Testis (tissue), 2 donors: ENCODE measurements at regions not wholly inside any gene's neighbourhood (a gene's known extent, or its start where the extent isn't known, plus 50 kb on each side); places are given as distances from the start of the nearest gene placed in this dataset.

ENCODE experiments used
- DNase-seq: peaks from one replicate; pipeline ENCODE4 v3.0.0-alpha.2; 2019
- H3K27ac ChIP-seq, 2 donors: fragments of 200-600 bp; sonication (generic); one replicate each; pipeline ENCODE4 v1.5.1; 2019
- H3K27me3 ChIP-seq: fragments of 200-600 bp; sonication (generic); one replicate; pipeline ENCODE4 v1.5.1; 2019
- H3K36me3 ChIP-seq: fragments of 200-600 bp; sonication (generic); one replicate; pipeline ENCODE4 v1.5.1; 2017; ENCODE audit warnings: low read depth; ENCODE audit errors: missing control alignments
- H3K4me1 ChIP-seq: fragments of 200-600 bp; sonication (generic); one replicate; pipeline ENCODE4 v1.5.1; 2019
- H3K4me3 ChIP-seq, 2 donors: fragments of 200-600 bp; sonication (generic); one replicate each; pipeline ENCODE4 v1.5.1; 2017 to 2019
- H3K9me3 ChIP-seq: fragments of 200-600 bp; sonication (generic); one replicate; pipeline ENCODE4 v1.5.1; 2017
- POLR2A ChIP-seq: fragments of 450-650 bp; IDR thresholded peaks from one replicate; pipeline ENCODE4 v1.6.1; 2017; ENCODE audit warnings: antibody characterized with exemption, mild to moderate bottlenecking, moderate library complexity
- WGBS, 2 donors: methylation state at CpG; one replicate each; pipeline ENCODE4 v1.1.5; 2018; 5-methylcytosine and 5-hydroxymethylcytosine counted together
- intact Hi-C: fragments of 100-400 bp; cut with DNase I; formaldehyde crosslinking; loops from one replicate; pipeline ENCODE4 v1.15.1; 2023; ENCODE audit warnings: low total_unique reads
- TF ChIP-seq, protein P1 (sequence below), 3 experiments: fragments of 450-650 bp in 2 of 3; fragments of 200-600 bp in 1 of 3; sonication (generic) in 1 of 3; IDR thresholded peaks; one replicate each; pipeline ENCODE4 v1.5.1; 2016 to 2019; ENCODE audit warnings: antibody characterized with exemption in 3 of 3, mild to moderate bottlenecking in 2 of 3, moderate library complexity in 1 of 3

DNA sequence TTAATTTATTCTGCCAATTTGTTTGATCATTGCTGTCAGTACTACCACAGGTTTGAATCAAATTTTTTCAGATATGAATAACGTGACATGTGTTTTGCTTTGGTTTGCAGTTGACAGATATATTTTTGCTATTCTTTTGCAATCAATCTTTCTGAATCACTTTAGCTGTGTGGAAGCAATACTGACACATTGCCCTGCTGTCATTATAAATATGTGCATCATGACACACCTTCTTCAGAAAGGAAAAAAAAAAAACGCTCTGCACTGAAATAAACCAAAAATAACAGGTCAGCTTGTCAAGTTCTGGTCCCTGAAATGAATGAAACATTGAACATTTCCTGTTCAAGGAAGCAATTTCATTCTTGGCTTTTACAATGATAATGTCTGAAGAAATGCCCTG is 93.8 kb upstream of the FAM13C start:
- Histone ChIP-seq H3K27me3 (no peaks in the 10 kb centered on the region), H3K27ac (no peak overlapping the region), H3K36me3 (no peaks in the 10 kb centered on the region), H3K9me3 (no peaks in the 10 kb centered on the region), H3K4me3 (no peak overlapping the region), H3K4me1 (no peaks in the 10 kb centered on the region)
- TF ChIP-seq, protein P1, sequence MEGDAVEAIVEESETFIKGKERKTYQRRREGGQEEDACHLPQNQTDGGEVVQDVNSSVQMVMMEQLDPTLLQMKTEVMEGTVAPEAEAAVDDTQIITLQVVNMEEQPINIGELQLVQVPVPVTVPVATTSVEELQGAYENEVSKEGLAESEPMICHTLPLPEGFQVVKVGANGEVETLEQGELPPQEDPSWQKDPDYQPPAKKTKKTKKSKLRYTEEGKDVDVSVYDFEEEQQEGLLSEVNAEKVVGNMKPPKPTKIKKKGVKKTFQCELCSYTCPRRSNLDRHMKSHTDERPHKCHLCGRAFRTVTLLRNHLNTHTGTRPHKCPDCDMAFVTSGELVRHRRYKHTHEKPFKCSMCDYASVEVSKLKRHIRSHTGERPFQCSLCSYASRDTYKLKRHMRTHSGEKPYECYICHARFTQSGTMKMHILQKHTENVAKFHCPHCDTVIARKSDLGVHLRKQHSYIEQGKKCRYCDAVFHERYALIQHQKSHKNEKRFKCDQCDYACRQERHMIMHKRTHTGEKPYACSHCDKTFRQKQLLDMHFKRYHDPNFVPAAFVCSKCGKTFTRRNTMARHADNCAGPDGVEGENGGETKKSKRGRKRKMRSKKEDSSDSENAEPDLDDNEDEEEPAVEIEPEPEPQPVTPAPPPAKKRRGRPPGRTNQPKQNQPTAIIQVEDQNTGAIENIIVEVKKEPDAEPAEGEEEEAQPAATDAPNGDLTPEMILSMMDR (IDR thresholded peaks at IDR 0.05): no peak
- no peak for TF ChIP-seq POLR2A
- 69 to 70% methylated on average over 2 of the region's 2 CpGs for WGBS, 2 donors
- no peak for DNase-seq
- intact Hi-C loops: no loop called here

DNA sequence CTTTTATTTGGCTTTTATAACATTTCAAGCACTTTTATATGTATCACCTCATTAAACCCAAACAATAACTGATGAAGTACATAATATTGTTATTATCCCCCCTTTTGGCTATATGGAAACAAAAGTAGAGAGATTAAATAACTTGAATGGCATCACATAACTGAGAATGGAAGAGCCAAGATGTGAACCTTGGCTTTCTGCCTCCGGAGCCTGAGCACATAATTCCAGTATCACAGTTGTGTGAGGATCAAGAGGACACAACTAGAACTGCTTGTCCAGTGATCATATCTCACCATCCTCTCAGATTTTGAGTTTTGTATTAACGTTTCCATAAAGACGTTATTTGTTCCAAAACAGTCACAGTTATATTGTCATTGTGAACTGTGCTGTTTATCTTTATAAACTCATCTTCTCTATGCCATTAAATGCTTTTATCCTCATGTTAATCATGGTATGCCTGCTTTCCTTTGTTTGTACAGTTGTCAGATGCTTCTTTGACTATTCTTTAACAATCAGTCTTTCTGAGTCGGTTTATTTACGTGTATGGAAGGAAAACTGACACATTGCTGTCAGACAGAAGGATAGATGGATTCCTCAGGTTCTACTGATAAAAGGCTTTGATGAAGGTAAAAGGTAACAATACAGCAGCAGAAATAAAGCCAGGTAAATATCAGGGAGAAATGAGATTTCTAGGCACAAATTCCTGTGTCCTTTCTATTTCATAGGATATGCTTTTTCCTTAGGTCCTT is 92.0 kb upstream of the FAM13C start:
- Histone ChIP-seq H3K4me1 (no peaks in the 10 kb centered on the region), H3K9me3 (no peaks in the 10 kb centered on the region), H3K27ac (no peak overlapping the region), H3K4me3 (no peak overlapping the region), H3K36me3 (no peaks in the 10 kb centered on the region), H3K27me3 (no peaks in the 10 kb centered on the region)
- TF ChIP-seq POLR2A: no peak
- TF ChIP-seq, protein P1 (IDR thresholded peaks at IDR 0.05): no peak
- no peak for DNase-seq
- 46 to 56% methylated on average over 5 of the region's 5 CpGs for WGBS, 2 donors
- intact Hi-C loops: no loop called here

DNA sequence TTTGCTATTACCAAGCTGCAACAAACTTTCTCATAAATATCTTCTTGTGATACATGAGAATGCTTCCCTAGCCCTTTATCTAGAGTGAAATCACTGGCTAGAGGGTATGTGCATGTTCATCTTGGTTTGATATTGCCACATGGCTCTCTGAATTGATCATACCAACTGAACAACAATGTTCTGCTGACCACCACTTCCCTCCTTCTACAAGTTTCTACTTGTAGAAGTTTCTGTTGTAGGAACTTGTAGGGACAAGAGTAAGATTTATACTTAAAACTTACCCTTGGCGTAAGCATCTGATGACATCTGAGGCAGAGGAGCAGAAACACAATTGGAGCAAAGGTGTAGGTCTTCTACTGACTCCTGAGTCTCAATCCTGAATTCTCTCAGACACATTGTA is 86.3 kb upstream of the FAM13C start:
- H3K27me3 ChIP-seq: no peaks in the 10 kb centered on the region
- H3K9me3 ChIP-seq: no peaks in the 10 kb centered on the region
- H3K27ac ChIP-seq: no peak overlapping the region
- no peaks in the 10 kb centered on the region for H3K4me1 ChIP-seq
- no peak overlapping the region for H3K4me3 ChIP-seq
- intact Hi-C loops: no loop called here
- no peak for DNase-seq
- 100% methylated on average over 1 of the region's 1 CpG for WGBS, 2 donors
- no peaks in the 10 kb centered on the region for H3K36me3 ChIP-seq
- TF ChIP-seq, protein P1 (IDR thresholded peaks at IDR 0.05): no peak
- TF ChIP-seq POLR2A: no peak

DNA sequence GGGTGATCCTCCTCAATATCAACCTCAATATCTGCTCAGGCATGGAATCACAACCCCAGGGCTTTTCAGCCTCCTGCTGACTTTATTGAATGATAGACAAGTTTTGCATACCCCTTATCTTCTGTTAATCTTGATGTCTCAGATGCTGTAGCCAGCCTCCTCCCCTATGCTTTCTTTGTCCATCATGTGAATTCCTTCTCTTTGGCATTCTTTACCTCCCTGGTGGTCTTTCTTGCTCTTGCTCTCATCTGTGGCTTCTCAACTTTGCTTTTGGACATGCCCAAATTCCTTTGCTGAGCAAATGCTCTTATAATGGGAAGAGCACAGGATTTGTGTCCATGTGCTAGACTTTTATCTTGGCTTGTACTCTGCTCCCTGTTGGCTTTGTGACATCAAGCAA is 73.4 kb upstream of the FAM13C start:
- H3K9me3 ChIP-seq: no peaks in the 10 kb centered on the region
- no peak for DNase-seq
- peaks cover 5% of the 10 kb centered on the region for H3K4me1 ChIP-seq
- no peak overlapping the region for H3K4me3 ChIP-seq
- intact Hi-C loops: no loop called here
- TF ChIP-seq, protein P1 (IDR thresholded peaks at IDR 0.05): no peak
- TF ChIP-seq POLR2A: no peak
- H3K36me3 ChIP-seq: no peaks in the 10 kb centered on the region
- no peak overlapping the region for H3K27ac ChIP-seq
- H3K27me3 ChIP-seq: no peaks in the 10 kb centered on the region
